ENCODE measurements at regions not wholly inside any gene's neighbourhood (a gene's known extent, or its start where the extent isn't known, plus 50 kb on each side); places are given as distances from the start of the nearest gene placed in this dataset.

GRCh38 chr17:79552824-79553223 is 58.0 kb downstream of the RBFOX3 start:
- ChIA-PET POLR2A (no interaction called here), CTCF (no interaction called here)
- Histone ChIP-seq H3K27ac (ENCODE audit: insufficient read depth, low read depth, low read length) (no peak overlapping the region), H3K9me1 (replicated peaks; ENCODE audit: control insufficient read depth, extremely low read depth, insufficient read depth, low read length) (no peaks in the 10 kb centered on the region), H4K20me1 (replicated peaks; ENCODE audit: control insufficient read depth, extremely low read depth, insufficient read depth, low read length) (no peaks in the 10 kb centered on the region), H3K36me3 (ENCODE audit: control insufficient read depth in 2 of 2, extremely low read depth in 1 of 2, insufficient read depth in 2 of 2, low read length in 2 of 2) (no peaks in the 10 kb centered on the region), H3K9me3 (replicated peaks; ENCODE audit: control insufficient read depth, insufficient read depth, low read length) (no peaks in the 10 kb centered on the region), H3K9ac (replicated peaks; ENCODE audit: extremely low read depth, insufficient read depth, low read length) (no peak overlapping the region), H3K4me3 (replicated peaks in 1 of 3; ENCODE audit: insufficient read depth in 1 of 3, low read depth in 1 of 3, low read length in 3 of 3) (no peak overlapping the region), H3K4me1 (ENCODE audit: control insufficient read depth, extremely low read depth, insufficient read depth, low read length) (no peaks in the 10 kb centered on the region), H2AFZ (ENCODE audit: low read depth, low read length) (no peak overlapping the region), H3K79me2 (ENCODE audit: control insufficient read depth, insufficient read depth, low read length) (no peaks in the 10 kb centered on the region), H3K27me3 (ENCODE audit: control insufficient read depth in 2 of 2, insufficient read depth in 2 of 2, low read length in 2 of 2) (no peaks in the 10 kb centered on the region), H3K4me2 (ENCODE audit: insufficient read depth, low read length) (no peak overlapping the region)
- no peak for DNase-seq (ENCODE audit: low read depth, low spot score)
- TF ChIP-seq POLR2AphosphoS5 (IDR thresholded peaks at IDR 0.05; ENCODE audit: insufficient read depth, low read depth, low read length) (no peak), MYC (IDR thresholded peaks at IDR 0.05; ENCODE audit: low read depth, low read length) (no peak), JUN (IDR thresholded peaks at IDR 0.05; ENCODE audit: borderline replicate concordance, insufficient read depth, insufficient read length, low read depth) (no peak), FOS (IDR thresholded peaks at IDR 0.05; ENCODE audit: borderline replicate concordance, insufficient read depth, low read length) (no peak), MAX (IDR thresholded peaks at IDR 0.05; ENCODE audit: insufficient read depth, insufficient read length) (no peak)
- TF ChIP-seq, protein P1, sequence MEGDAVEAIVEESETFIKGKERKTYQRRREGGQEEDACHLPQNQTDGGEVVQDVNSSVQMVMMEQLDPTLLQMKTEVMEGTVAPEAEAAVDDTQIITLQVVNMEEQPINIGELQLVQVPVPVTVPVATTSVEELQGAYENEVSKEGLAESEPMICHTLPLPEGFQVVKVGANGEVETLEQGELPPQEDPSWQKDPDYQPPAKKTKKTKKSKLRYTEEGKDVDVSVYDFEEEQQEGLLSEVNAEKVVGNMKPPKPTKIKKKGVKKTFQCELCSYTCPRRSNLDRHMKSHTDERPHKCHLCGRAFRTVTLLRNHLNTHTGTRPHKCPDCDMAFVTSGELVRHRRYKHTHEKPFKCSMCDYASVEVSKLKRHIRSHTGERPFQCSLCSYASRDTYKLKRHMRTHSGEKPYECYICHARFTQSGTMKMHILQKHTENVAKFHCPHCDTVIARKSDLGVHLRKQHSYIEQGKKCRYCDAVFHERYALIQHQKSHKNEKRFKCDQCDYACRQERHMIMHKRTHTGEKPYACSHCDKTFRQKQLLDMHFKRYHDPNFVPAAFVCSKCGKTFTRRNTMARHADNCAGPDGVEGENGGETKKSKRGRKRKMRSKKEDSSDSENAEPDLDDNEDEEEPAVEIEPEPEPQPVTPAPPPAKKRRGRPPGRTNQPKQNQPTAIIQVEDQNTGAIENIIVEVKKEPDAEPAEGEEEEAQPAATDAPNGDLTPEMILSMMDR (IDR thresholded peaks at IDR 0.05; ENCODE audit: extremely low read depth in 1 of 2, insufficient read depth in 1 of 2, low read depth in 1 of 2, low read length in 2 of 2) = no peak
- intact Hi-C loops (cut with micrococcal nuclease) = no loop called here
- dilution Hi-C loops (cut with MboI; ENCODE audit: extremely low pct_ligation_motif_present, low sequenced_read_pairs) = no loop called here
- no peak for FAIRE-seq
- BruUV-seq (replicated peaks) = no TSS peak

DNA sequence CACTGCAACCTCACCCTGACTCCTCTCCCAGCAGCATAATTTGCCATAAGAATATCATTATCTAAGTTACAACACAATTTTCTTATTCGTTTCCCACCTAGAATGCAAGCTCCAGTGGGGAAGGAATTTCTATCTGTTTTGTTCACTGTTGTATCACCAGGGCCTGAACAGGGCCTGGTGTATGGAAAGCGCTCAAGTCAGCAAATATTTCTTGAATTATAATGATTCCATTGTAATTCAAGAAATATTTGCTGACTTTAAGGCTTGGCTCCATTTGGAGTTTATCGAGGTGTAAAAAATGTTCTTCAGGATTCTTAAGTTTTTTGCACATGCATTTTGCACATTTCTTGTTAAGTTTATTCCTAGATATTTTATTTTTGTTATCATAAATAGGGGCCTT is 58.4 kb downstream of the RBFOX3 start:
- no peak for TF ChIP-seq FOS (IDR thresholded peaks at IDR 0.05; ENCODE audit: borderline replicate concordance, insufficient read depth, low read length)

More for the DNA sequence above, 58.4 kb downstream of the RBFOX3 start:
- intact Hi-C loops (cut with micrococcal nuclease) (no loop called here), dilution Hi-C loops (cut with MboI; ENCODE audit: extremely low pct_ligation_motif_present, low sequenced_read_pairs) (no loop called here)
- H2AFZ ChIP-seq (ENCODE audit: low read depth, low read length) = no peak overlapping the region
- no peaks in the 10 kb centered on the region for H4K20me1 ChIP-seq (replicated peaks; ENCODE audit: control insufficient read depth, extremely low read depth, insufficient read depth, low read length)
- H3K79me2 ChIP-seq (ENCODE audit: control insufficient read depth, insufficient read depth, low read length) = no peaks in the 10 kb centered on the region
- FAIRE-seq = no peak
- no peaks in the 10 kb centered on the region for H3K4me1 ChIP-seq (ENCODE audit: control insufficient read depth, extremely low read depth, insufficient read depth, low read length)
- no peaks in the 10 kb centered on the region for H3K9me3 ChIP-seq (replicated peaks; ENCODE audit: control insufficient read depth, insufficient read depth, low read length)
- H3K36me3 ChIP-seq (ENCODE audit: control insufficient read depth in 2 of 2, extremely low read depth in 1 of 2, insufficient read depth in 2 of 2, low read length in 2 of 2) = no peaks in the 10 kb centered on the region
- no peak for DNase-seq (ENCODE audit: low read depth, low spot score)
- ChIA-PET CTCF (no interaction called here), POLR2A (no interaction called here)
- BruUV-seq (replicated peaks) = no TSS peak
- no peak overlapping the region for H3K4me2 ChIP-seq (ENCODE audit: insufficient read depth, low read length)
- no peaks in the 10 kb centered on the region for H3K27me3 ChIP-seq (ENCODE audit: control insufficient read depth in 2 of 2, insufficient read depth in 2 of 2, low read length in 2 of 2)
- H3K4me3 ChIP-seq (replicated peaks in 1 of 3; ENCODE audit: insufficient read depth in 1 of 3, low read depth in 1 of 3, low read length in 3 of 3) = no peak overlapping the region
- H3K9ac ChIP-seq (replicated peaks; ENCODE audit: extremely low read depth, insufficient read depth, low read length) = no peak overlapping the region
- no peaks in the 10 kb centered on the region for H3K9me1 ChIP-seq (replicated peaks; ENCODE audit: control insufficient read depth, extremely low read depth, insufficient read depth, low read length)
- no peak overlapping the region for H3K27ac ChIP-seq (ENCODE audit: insufficient read depth, low read depth, low read length)
